Effector CD4-positive, alpha-beta T cell (primary cell): ENCODE measurements at regions not wholly inside any gene's neighbourhood (a gene's known extent, or its start where the extent isn't known, plus 50 kb on each side); places are given as distances from the start of the nearest gene placed in this dataset.
"Not testable (repeated sequence)": the region's sequence is repeated elsewhere in the genome, so short reads cannot be mapped to it uniquely, and the experiment has no call there.

Source experiments
- DNase-seq: peaks from one replicate; pipeline ENCODE4 v3.0.0-alpha.2; 2020

DNA sequence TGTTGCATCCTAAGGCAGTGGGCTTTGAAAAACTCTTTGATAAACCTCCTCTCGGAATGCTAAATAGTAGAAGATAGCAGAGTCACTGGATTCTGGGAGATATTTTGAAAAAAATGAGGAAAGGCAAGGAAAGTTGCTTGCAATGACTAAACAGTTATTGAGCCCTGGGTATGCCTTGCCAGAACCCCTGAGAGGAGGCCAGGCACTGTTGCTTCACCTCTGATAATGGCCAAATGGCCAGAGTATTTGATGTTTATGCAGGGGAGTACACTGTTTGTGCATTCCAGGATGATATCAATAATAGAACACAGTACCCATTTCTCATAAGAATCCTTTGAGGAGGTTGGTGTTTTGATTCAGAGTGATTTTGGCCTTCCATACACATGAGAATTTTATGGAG, 935.1 kb upstream of the WWC1 start:
- DNase-seq = no peak

DNA sequence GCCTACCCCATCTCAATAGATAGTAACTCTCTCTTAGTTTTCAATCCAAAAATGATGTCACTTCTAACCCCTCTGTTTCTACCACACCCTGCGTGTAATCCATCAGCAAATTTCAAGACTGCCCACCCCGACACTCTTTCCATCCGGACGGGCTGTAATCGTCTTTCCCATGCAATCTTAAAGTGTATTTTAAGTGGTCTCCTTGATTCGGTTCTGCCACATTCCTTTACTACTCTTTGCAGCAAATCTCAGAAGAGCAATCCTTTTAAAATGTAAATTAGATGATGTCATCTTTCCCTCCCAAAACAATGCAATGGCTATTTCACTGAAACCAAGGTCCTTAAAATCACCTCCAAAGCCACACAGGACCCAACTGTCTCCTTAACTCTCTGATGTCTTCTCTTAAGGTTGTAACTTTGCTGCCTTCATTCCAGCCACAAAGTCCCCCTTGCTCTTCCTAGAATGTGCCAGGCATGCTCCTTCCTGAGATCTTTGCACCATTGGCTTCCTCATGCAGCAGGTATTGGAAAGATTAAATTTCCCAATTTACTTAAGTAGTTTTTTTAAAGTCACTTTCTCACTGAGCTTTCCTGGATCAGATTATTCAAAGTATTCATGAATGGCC, 932.5 kb upstream of the WWC1 start:
- no peak for DNase-seq

DNA sequence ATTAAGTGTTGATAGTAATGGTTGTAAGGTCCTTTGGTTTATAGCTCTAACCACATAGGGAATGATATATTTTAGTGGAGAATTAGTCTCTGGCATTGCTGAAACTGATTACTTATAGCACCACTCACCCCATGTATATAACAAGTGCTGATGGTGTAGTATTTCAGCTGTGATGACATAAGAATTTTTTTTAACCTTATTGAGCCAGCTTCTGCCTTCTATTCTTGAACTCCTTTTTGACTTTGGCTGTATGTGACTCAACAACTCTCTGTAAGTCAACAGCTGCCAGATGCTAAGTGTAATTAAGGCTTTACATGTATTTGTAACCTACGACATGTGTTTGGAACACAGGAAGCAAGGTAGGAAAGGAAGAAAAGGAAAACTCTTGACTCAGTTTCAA, 929.6 kb upstream of the WWC1 start:
- DNase-seq = no peak

DNA sequence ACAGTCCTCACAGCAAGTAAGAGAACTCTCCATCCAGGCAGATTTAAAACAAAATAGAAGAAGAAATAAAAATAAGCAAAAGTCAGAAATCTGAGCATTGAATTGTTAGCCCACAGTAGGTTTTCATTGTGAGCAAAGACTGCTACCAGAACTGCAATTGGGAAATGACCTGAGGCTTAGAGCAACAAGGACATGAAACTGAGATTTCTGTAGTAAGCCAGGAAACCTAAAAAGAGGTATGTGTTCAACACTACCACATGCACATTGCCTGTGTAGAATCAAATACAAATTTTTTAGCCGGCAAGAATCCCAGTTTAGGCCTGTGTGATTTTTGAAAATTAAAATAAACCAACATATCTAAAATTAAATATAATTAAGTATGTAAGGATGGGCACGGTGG, 928.4 kb upstream of the WWC1 start:
- no peak for DNase-seq

DNA sequence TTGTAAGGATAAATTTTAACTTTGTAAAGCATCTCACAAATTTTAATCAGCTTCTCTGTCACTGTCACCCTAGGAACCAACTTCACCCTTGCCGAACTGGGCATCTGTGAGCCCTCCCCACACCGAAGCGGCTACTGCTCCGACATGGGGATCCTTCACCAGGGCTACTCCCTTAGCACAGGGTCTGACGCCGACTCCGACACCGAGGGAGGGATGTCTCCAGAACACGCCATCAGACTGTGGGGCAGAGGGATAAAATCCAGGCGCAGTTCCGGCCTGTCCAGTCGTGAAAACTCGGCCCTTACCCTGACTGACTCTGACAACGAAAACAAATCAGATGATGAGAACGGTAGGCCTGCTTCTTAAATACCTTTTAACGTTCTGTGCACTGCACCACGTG, 916.3 kb upstream of the WWC1 start:
- no peak for DNase-seq

DNA sequence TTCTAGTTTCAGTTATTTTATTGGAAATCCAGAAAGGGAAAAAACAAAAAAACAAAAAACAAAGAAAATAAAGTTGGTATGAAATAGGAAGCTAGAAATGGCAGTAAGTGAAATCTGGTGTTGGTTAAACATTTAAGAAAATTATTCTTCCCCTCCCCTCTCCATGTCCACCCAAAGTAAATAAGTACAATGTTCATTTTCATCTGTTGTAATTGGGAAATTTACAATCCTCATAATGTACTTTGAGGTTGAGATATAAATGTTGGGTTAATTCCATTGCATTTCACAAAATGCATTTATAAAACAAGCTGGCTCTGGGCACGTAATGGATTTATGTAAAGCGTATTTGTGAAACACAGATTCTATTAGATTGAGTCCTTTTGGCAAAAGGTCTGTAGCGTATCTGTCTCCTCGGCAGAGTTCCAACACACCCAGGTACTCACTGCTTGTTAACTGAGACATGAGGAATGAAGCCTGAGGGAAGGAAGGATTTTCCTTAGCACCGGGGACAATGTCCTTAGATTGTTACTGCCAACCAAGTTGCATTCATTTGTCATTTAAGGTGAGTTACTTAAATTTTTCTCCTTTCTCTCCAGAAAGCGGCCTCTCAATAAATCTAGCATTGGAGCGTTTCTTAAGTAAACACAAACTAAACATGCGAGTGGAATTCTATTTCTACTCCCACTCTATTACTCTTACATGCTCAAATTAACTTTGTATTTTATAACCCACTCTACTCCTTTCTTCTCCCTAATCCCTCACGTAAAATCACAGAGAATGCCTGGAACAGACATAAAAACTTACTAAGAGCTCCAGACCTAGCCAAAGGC, 912.3 kb upstream of the WWC1 start:
- DNase-seq = no peak

DNA sequence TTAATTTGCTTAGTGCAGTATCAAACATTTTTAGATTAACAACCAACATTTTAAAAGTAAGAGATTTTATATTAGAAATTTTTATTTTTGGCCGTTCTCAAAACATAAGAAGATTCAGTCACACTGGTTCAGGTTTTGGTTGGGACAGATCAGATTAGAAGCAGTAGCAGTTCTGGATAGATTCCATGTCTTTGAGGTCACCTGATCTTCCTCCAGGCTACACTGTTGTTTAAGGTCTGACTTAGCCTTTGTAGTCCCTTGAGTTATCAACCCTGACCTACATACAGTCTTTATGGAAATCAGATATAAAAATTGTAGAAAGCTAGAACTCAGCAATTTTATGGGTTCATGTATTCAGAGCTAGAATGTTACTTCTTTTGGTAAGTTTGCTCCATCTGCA, 910.0 kb upstream of the WWC1 start:
- DNase-seq = no peak

DNA sequence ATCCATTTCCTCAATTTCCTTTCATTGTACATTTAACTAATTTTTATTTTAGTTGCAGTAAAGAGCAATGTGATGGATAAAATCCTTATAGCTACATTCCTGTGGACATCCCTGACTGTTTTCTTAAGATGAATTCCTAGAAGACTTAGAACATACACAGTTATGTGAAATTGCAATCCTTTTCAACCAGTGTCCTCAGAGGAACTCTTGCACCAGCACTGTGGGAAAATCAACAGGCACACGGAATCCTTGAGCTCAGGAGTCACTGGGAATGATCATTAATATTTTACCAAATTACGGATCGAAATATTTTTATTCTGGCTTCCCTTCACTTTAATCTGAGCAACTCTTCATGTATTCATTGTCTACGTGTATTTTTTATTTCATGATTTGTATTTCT, 901.9 kb upstream of the WWC1 start:
- no peak for DNase-seq

DNA sequence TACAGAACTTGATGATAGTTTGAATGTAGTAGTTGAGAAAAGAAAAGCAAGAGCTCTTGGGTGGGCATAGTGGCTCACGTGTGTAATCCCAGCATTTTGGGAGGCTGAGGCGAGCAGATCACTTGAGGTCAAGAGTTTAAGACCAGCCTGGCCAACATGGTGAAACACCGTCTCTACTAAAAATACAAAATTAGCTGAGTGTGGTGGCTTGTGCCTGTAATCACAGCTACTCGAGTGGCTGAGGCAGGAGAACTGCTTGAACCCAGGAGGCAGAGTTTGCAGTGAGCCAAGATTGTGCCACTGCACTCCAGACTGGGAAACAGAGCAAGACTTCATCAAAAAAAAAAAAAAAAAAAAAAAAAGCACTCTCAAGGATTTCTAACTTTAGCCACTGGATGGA, 900.2 kb upstream of the WWC1 start:
- DNase-seq = not testable (repeated sequence)

DNA sequence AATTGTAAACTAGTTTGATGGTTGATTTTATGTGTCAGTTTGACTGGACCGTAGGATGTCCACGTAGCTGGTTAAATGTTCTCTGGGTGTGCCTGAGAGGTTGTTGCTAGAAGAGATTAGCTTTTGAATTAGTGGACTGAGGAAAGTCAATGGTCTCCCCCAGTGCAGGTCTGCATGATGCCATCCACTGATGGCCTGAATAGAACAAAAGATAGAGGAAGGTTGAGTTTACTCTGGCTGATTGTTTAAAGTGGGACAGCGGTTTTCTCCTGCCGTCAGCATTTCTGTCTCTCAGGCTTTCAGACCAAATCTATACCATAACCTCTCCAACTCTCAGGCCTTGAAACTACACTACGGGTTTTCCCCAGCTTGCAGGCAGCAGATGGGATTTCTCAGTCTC, 899.2 kb upstream of the WWC1 start:
- DNase-seq = no peak

DNA sequence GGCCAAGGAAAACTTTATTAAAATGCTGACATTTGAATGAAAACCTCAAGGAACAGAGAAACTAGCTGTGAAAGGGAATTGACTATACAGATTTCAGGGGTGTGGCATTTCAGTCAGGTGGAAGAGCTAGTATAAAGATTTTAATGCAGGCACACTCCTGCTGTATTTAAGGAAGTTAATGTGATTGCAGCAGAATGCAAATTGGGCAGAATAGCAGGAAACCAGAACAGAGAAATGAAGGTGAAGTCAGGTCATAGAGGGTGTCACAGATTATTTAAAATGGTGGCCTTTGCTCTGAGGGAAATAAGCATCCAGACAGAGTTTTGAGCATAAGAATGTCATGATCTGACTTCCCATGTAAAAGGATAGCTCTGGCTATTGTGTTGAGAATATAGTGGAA, 898.1 kb upstream of the WWC1 start:
- no peak for DNase-seq

DNA sequence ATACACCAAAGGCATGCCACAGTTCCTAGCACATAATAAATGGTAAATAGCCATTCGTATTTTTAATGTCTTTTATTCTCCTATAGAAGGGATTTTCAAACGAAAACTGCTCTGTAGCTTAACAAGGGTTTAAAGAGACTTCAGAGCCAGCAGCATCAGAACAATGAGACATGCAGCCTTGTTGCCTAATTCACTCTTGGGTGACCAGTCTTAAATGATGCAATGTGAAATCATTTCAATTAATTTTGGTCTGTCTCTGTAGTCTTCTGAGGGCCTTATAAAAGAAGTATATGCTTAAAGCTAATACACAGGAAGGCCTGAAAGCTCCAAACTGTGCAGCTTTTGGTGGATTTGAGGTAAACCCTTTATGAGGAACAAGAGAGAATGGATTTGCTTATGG, 888.8 kb upstream of the WWC1 start:
- no peak for DNase-seq

DNA sequence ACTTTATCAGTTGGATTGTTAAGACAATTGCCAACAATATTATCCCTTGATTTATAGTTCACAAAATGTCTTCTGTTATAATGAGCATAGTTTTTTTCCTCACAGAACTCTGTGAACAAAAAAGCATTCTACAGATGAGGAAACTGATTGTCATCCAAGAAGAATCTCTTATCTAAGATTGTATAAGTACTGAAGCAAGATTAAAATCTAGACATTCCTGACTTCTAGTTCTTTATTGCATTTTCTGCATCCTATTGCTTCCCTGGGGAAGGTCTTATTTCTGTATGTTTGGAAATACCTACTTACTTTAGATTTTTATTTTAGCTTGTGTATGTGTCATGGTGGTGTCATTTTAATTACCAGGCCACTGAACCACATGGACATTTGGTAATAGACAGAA, 884.9 kb upstream of the WWC1 start:
- no peak for DNase-seq

DNA sequence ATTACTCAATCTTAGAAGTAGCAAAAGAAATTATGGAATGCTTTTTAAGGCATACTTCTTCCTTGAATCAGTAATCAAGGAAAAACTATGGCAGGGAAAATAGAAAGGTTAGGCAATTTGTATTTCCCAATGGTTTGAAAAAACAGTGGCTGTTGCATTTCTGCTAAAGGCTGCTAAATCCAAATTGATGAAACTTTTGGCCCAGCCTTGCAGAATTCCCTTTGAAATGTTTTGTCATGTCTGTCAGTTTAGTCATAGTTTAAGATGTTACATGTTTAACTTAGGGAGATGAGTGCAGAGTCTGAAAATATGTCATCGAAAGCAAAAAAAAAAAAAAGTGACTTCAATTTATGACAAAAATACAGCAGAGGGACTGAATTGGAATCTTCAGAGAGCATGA, 878.9 kb upstream of the WWC1 start:
- DNase-seq = no peak

DNA sequence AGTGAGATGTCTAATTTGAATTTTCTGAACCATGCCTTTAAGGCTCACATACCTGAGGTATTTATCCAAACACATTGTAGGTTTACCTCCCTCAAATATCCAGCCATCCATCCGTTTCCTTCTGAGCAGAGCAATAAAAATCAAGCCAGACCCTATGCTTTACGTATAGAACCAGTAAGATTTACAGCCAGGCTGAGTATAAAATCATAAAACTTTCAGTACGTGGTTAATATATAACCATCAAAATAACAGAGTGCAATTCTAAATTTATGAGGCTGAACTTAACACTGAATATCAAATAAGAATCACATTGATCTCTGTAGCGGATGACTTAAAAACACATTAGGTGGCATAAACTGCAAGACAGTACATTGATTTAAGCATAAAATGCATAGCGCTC, 877.9 kb upstream of the WWC1 start:
- DNase-seq = no peak

DNA sequence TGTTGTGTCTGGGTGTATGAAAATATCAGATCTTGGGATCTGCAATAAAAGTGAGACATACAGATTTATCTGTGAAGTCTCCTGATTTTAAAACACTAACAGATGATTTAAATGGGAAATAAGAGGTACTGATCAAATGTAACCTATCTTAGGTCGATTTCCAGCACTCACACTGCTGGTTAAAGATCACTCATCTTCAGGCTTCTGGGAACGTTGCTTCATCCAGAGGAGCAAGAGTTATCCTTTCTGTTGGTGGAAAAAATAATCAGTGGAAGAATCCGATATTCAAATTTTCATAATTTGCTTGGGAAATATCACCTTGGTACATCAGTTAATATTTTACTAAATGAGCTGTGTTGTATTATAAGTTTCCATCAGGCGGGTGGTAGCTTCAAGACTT, 876.8 kb upstream of the WWC1 start:
- no peak for DNase-seq

DNA sequence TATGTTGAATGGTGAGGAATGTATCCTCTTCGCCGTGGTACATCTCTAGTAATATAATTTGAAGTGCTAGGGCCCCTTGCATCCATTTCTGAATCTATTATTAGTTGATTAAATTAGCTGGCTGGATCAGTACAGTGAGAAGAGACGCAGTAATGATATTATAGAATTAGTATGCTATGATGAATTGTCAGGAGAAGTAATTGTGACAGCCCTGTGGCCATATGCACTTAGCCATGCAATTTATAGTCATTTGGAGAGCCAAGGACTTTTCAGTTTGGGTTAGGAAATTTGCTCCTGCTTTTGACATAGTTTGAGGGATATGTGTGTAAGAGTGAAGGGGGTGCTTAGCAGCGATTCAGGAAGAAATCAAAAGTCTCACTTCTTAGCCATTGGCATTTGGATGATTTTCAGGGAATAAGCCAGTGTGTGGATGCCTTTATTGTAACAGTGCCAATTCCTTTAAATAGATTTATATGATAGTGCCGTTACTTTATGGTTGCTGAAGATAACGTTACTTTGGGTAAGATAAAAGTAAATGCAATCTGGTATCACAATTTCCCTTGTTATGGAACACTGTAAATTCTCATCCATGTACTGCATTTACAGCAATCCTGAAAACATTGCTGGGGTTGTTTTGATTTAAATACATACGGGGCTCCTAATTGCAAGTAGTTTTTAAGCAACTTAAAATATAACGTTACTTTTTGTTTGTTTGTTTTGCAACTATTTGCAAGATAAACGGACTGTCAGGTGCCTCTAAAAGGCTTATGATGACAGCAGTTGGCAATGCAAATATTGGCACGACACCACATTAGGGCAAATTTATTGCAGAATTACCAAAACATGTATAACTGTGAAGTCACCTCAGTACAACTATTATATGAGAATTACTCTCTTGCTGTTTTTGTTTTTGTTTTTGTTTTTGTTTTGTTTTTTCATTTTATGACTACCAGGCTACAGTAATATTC, 875.4 kb upstream of the WWC1 start:
- DNase-seq = no peak

DNA sequence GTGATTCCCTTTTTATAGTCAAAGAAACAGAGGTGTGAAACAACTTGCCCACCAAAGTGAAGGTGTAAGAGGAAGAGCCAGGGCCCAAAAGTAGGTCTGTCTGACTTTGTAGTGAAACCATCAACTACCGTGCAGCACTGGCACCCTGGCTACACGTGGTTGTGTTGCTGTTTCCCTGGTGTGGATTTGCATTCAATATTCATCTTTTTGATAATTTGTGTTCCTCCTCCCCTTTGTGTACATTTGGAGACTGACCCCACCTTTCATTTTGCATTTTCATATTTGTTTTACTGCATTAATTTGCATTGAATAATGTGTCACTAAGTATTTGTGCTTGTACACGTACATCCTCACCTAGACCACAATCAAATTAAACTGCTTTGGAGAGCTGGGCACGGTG, 873.8 kb upstream of the WWC1 start:
- DNase-seq = no peak

DNA sequence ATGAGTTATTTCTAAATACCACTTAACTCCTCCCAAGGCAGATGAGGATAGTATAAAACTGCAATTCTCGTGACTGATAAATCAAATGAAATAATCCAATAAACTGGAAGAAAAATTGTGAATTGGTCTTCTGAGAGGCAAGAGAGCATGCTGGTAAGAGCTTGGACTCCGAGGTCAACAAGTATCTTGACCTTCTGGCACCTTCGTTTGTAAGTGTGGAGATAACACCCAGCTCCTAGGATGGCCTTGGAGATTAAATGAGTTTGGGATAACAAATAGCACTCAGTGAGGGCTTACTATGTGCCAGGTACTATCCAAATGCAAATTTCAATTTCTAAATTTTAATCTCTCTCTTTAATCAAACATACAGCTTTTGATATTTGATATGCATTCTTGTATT, 866.3 kb upstream of the WWC1 start:
- no peak for DNase-seq

DNA sequence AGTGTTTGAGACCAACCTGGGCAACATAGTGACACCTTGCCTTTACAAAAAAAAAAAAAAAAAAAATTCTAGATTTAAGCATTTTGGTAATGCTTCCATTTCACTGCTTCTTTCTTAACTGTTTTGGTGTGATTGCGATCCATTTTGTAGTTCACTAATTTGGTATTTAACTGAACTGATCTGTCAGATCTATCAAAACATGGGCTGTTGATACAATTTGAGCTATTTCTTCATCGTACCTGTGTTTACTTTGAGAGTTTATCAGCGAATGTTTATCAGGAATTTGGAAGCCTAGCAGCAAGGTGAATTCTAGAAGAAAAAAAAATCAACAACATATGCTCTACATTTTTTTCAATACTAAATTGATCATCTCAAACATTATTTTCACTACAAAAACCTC, 864.9 kb upstream of the WWC1 start:
- DNase-seq = no peak

DNA sequence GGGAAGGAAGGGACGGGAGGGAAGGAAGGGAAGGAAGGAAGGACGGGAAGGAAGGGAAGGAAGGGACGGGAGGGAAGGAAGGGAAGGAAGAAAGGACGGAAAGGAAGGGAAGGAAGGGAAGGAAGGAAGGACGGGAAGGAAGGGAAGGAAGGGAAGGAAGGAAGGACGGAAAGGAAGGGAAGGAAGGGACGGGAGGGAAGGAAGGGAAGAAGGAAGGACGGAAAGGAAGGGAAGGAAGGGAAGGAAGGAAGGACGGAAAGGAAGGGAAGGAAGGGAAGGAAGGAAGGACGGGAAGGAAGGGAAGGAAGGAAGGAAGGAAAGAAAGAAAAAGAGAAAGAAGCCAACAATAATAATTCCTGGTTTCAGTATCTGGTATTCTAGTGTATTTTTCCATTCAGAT, 863.8 kb upstream of the WWC1 start:
- not testable (repeated sequence) for DNase-seq

DNA sequence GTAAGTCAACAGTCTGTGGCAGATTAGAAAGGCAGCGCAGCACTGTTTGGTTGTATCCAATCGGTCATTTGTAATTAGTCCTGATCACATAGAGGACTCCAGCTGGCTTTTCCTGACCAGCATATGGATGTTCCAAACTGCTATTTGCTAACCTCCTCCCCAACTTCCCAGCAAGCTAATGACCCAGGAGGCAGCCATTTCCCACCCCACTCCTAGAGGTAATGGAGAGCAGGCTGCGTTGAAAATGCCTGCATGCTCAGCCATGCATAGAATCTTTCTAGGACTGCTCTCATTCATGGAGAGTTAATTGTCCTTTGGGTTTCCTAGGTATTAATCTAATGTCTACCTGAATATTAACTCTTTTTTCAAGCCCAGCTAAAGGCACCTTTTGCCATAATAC, 850.6 kb upstream of the WWC1 start:
- DNase-seq = no peak

DNA sequence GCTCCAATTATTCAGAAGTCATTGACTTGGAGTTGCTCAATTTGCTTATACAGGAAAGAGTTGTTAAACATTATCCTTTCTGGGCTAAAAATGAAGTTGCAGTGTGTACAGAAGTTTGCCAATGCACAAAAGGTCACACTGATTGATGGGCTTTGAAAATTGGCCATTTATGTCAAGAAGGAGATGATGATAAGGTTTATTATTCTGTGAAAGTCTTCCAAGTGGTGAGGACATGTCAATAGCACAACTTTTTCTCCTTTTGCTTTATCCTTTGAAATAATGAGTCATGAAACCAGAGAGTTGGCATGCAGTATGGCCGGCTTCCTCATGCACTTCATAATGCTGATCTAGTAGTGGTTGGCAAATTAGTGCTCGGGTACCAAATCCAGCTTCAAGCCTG, 848.5 kb upstream of the WWC1 start:
- DNase-seq = no peak
